Epithelial cell of esophagus (primary cell): ENCODE measurements at regions not wholly inside any gene's neighbourhood (a gene's known extent, or its start where the extent isn't known, plus 50 kb on each side); places are given as distances from the start of the nearest gene placed in this dataset.

Experiments used
- DNase-seq: peaks from one replicate; pipeline ENCODE4 v3.0.0; 2010; ENCODE audit warnings: low read depth
- H3K4me3 ChIP-seq: 2 replicates; pipeline ENCODE4 v1.5.1; 2011; ENCODE audit warnings: mild to moderate bottlenecking, low read length, control low read depth
- CTCF ChIP-seq: IDR thresholded peaks from 2 replicates; pipeline ENCODE4 v1.5.1; 2011; ENCODE audit warnings: low read depth, mild to moderate bottlenecking, low read length, control low read depth, inconsistent platforms; ENCODE audit not compliant: insufficient read depth; ENCODE audit errors: missing control alignments

- H3K4me3 ChIP-seq, result no peak overlapping the region
- no peak for DNase-seq
- TF ChIP-seq CTCF, result no peak
These were observed 58.2 kb upstream of the NAA20 start for GRCh38 chr20:19958928-19959327.

DNA sequence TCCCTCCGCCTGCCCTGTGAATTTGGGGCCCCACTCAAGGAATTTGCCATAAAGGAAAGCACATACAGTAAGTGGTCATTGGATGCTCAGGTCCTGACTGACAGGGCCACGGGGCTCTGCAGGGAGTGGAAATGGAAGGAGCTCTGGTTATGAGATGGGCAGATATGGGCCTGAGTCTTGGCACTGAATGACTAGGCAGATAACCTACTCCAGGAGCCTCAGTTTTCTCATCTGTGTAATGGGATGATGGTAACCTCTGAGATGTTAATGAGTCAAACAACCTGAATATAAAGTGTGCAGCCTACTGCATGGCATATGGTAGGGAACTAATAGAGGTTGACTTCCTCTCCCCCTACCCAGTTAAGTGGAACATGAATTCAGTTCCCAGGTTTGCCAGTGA lies 56.4 kb upstream of the NAA20 start:
- no peak for TF ChIP-seq CTCF
- DNase-seq, result no peak
- H3K4me3 ChIP-seq, result no peak overlapping the region

GRCh38 chr20:19961293-19961692 lies 55.9 kb upstream of the NAA20 start:
- no peak for DNase-seq
- H3K4me3 ChIP-seq, result no peak overlapping the region
- TF ChIP-seq CTCF, result no peak

- DNase-seq, result no peak
- no peak overlapping the region for H3K4me3 ChIP-seq
- no peak for TF ChIP-seq CTCF
These were observed 54.2 kb upstream of the NAA20 start for GRCh38 chr20:19962958-19963357.

GRCh38 chr20:19964289-19965265 lies 52.6 kb upstream of the NAA20 start:
- H3K4me3 ChIP-seq, result no peak overlapping the region
- no peak for TF ChIP-seq CTCF
- DNase-seq, result peak; percentile 90

- DNase-seq, result no peak
- H3K4me3 ChIP-seq, result no peak overlapping the region
- no peak for TF ChIP-seq CTCF
These were observed 50.3 kb upstream of the NAA20 start for GRCh38 chr20:19966840-19967239.
